H7 (cell line): ENCODE measurements at regions not wholly inside any gene's neighbourhood (a gene's known extent, or its start where the extent isn't known, plus 50 kb on each side); places are given as distances from the start of the nearest gene placed in this dataset.

Experiments used
- DNase-seq: peaks from one replicate; pipeline ENCODE4 v3.0.0; 2012
- H3K27me3 ChIP-seq: 2 replicates; pipeline ENCODE4 v1.6.0; 2011; ENCODE audit warnings: mild to moderate bottlenecking, low read length; ENCODE audit not compliant: control insufficient read depth, insufficient read depth
- H3K36me3 ChIP-seq: replicated peaks from 2 replicates; pipeline ENCODE4 v1.5.1; 2011; ENCODE audit warnings: low read length; ENCODE audit not compliant: control insufficient read depth, insufficient read depth
- H3K4me3 ChIP-seq: 2 replicates; pipeline ENCODE4 v1.5.1; 2011; ENCODE audit warnings: low read depth, mild to moderate bottlenecking, control low read depth, low read length, moderate library complexity; ENCODE audit not compliant: insufficient read depth

GRCh38 chr2:52258038-52258437, 1226.1 kb upstream of the NRXN1 start:
- Histone ChIP-seq H3K36me3 (no peaks in the 10 kb centered on the region), H3K4me3 (no peak overlapping the region), H3K27me3 (no peaks in the 10 kb centered on the region)
- DNase-seq, result no peak

- DNase-seq, result no peak
Measured at GRCh38 chr2:52253416-52253980, 1221.6 kb upstream of the NRXN1 start.

GRCh38 chr2:52238782-52239181, 1206.8 kb upstream of the NRXN1 start:
- Histone ChIP-seq H3K4me3 (no peak overlapping the region), H3K27me3 (no peaks in the 10 kb centered on the region), H3K36me3 (no peaks in the 10 kb centered on the region)
- DNase-seq, result peak; percentile 15

More at GRCh38 chr2:52253416-52253980, 1221.6 kb upstream of the NRXN1 start:
- Histone ChIP-seq H3K36me3 (no peaks in the 10 kb centered on the region), H3K4me3 (no peak overlapping the region), H3K27me3 (no peaks in the 10 kb centered on the region)

- Histone ChIP-seq H3K36me3 (no peaks in the 10 kb centered on the region), H3K27me3 (no peaks in the 10 kb centered on the region), H3K4me3 (no peak overlapping the region)
- no peak for DNase-seq
Measured at GRCh38 chr2:52222128-52222527, 1190.2 kb upstream of the NRXN1 start.

- no peaks in the 10 kb centered on the region for H3K36me3 ChIP-seq
- no peak overlapping the region for H3K4me3 ChIP-seq
- DNase-seq, result no peak
- H3K27me3 ChIP-seq, result no peaks in the 10 kb centered on the region
Measured at GRCh38 chr2:52220393-52220792, 1188.5 kb upstream of the NRXN1 start.

GRCh38 chr2:52210611-52211010, 1178.7 kb upstream of the NRXN1 start:
- Histone ChIP-seq H3K36me3 (no peaks in the 10 kb centered on the region), H3K4me3 (no peak overlapping the region), H3K27me3 (no peaks in the 10 kb centered on the region)
- DNase-seq, result no peak

GRCh38 chr2:52210161-52210560, 1178.2 kb upstream of the NRXN1 start:
- no peaks in the 10 kb centered on the region for H3K27me3 ChIP-seq
- DNase-seq, result no peak
- H3K4me3 ChIP-seq, result no peak overlapping the region
- H3K36me3 ChIP-seq, result no peaks in the 10 kb centered on the region

- no peak for DNase-seq
- Histone ChIP-seq H3K36me3 (no peaks in the 10 kb centered on the region), H3K27me3 (no peaks in the 10 kb centered on the region), H3K4me3 (no peak overlapping the region)
Measured at GRCh38 chr2:52194342-52194741, 1162.4 kb upstream of the NRXN1 start.

GRCh38 chr2:52193804-52194203, 1161.9 kb upstream of the NRXN1 start:
- Histone ChIP-seq H3K27me3 (no peaks in the 10 kb centered on the region), H3K36me3 (no peaks in the 10 kb centered on the region), H3K4me3 (no peak overlapping the region)
- DNase-seq, result no peak

GRCh38 chr2:52192656-52193055, 1160.7 kb upstream of the NRXN1 start:
- Histone ChIP-seq H3K36me3 (no peaks in the 10 kb centered on the region), H3K27me3 (no peaks in the 10 kb centered on the region), H3K4me3 (no peak overlapping the region)
- DNase-seq, result no peak

GRCh38 chr2:52181080-52181479, 1149.1 kb upstream of the NRXN1 start:
- no peak overlapping the region for H3K4me3 ChIP-seq
- no peaks in the 10 kb centered on the region for H3K27me3 ChIP-seq
- no peak for DNase-seq

GRCh38 chr2:52178845-52179244, 1146.9 kb upstream of the NRXN1 start:
- Histone ChIP-seq H3K36me3 (no peaks in the 10 kb centered on the region), H3K27me3 (no peaks in the 10 kb centered on the region), H3K4me3 (no peak overlapping the region)
- no peak for DNase-seq

More at GRCh38 chr2:52181080-52181479, 1149.1 kb upstream of the NRXN1 start:
- H3K36me3 ChIP-seq, result no peaks in the 10 kb centered on the region

GRCh38 chr2:52145005-52145404, 1113.1 kb upstream of the NRXN1 start:
- no peaks in the 10 kb centered on the region for H3K27me3 ChIP-seq
- no peak overlapping the region for H3K4me3 ChIP-seq
- DNase-seq, result no peak
- H3K36me3 ChIP-seq, result no peaks in the 10 kb centered on the region

- Histone ChIP-seq H3K27me3 (no peaks in the 10 kb centered on the region), H3K4me3 (no peak overlapping the region), H3K36me3 (no peaks in the 10 kb centered on the region)
- DNase-seq, result no peak
Measured at GRCh38 chr2:52144590-52144989, 1112.7 kb upstream of the NRXN1 start.

GRCh38 chr2:52141076-52141475, 1109.1 kb upstream of the NRXN1 start:
- no peaks in the 10 kb centered on the region for H3K27me3 ChIP-seq
- H3K36me3 ChIP-seq, result no peaks in the 10 kb centered on the region
- DNase-seq, result no peak
- H3K4me3 ChIP-seq, result no peak overlapping the region

GRCh38 chr2:52139241-52139640, 1107.3 kb upstream of the NRXN1 start:
- Histone ChIP-seq H3K36me3 (no peaks in the 10 kb centered on the region), H3K27me3 (no peaks in the 10 kb centered on the region)
- no peak for DNase-seq

More at GRCh38 chr2:52139241-52139640, 1107.3 kb upstream of the NRXN1 start:
- H3K4me3 ChIP-seq, result no peak overlapping the region
